HuH-7.5 (cell line): ENCODE measurements at regions not wholly inside any gene's neighbourhood (a gene's known extent, or its start where the extent isn't known, plus 50 kb on each side); places are given as distances from the start of the nearest gene placed in this dataset.
A peak's percentile ranks its signal among the peaks of the same experiment; 100 is the strongest.

Experiments used
- DNase-seq: peaks from one replicate; pipeline ENCODE4 v3.0.0; 2011; ENCODE audit warnings: low spot score

GRCh38 chr6:149217466-149217888 is 100.0 kb upstream of the TAB2 start:
- no peak for DNase-seq

- no peak for DNase-seq
Measured at GRCh38 chr6:149218471-149218870, 99.0 kb upstream of the TAB2 start.

- no peak for DNase-seq
Measured at GRCh38 chr6:149218915-149219314, 98.6 kb upstream of the TAB2 start.

GRCh38 chr6:149220882-149221773 is 96.4 kb upstream of the TAB2 start:
- no peak for DNase-seq

- DNase-seq, result no peak
Measured at GRCh38 chr6:149221774-149222070, 95.8 kb upstream of the TAB2 start.

GRCh38 chr6:149223120-149223903 is 94.2 kb upstream of the TAB2 start:
- DNase-seq, result no peak

GRCh38 chr6:149223904-149224351 is 93.6 kb upstream of the TAB2 start:
- DNase-seq, result peak; percentile 9

GRCh38 chr6:149224399-149224798 is 93.1 kb upstream of the TAB2 start:
- DNase-seq, result no peak

- DNase-seq, result no peak
Measured at GRCh38 chr6:149225370-149225769, 92.1 kb upstream of the TAB2 start.

GRCh38 chr6:149225946-149226345 is 91.6 kb upstream of the TAB2 start:
- DNase-seq, result no peak

GRCh38 chr6:149227796-149228195 is 89.7 kb upstream of the TAB2 start:
- DNase-seq, result no peak

GRCh38 chr6:149228311-149228955 is 89.1 kb upstream of the TAB2 start:
- DNase-seq, result no peak

- no peak for DNase-seq
Measured at GRCh38 chr6:149229096-149229495, 88.4 kb upstream of the TAB2 start.

- no peak for DNase-seq
Measured at GRCh38 chr6:149230712-149231460, 86.6 kb upstream of the TAB2 start.

GRCh38 chr6:149231778-149232177 is 85.7 kb upstream of the TAB2 start:
- peak; percentile 12 for DNase-seq

GRCh38 chr6:149233056-149233715 is 84.3 kb upstream of the TAB2 start:
- peak; percentile 12 for DNase-seq

- DNase-seq, result no peak
Measured at GRCh38 chr6:149234051-149234962, 83.2 kb upstream of the TAB2 start.

GRCh38 chr6:149235130-149235561 is 82.4 kb upstream of the TAB2 start:
- no peak for DNase-seq

- DNase-seq, result no peak
Measured at GRCh38 chr6:149236589-149236988, 80.9 kb upstream of the TAB2 start.

- no peak for DNase-seq
Measured at GRCh38 chr6:149237464-149237863, 80.0 kb upstream of the TAB2 start.
